Lower lobe of right lung (tissue), 2 donors: ENCODE measurements at regions not wholly inside any gene's neighbourhood (a gene's known extent, or its start where the extent isn't known, plus 50 kb on each side); places are given as distances from the start of the nearest gene placed in this dataset.

Experiments
- ATAC-seq, 2 donors: fragments of 200-7000 bp; cut with Tn5 transposase; one replicate each; pipeline ENCODE4 v1.9.1; 2020 to 2022; ENCODE audit warnings: mild to moderate bottlenecking in 2 of 2, moderate library complexity in 2 of 2
- DNase-seq: peaks from one replicate; pipeline ENCODE4 v3.0.0-alpha.2; 2020
- H3K27ac ChIP-seq: fragments of 200-600 bp; one replicate; pipeline ENCODE4 v1.8.0; 2022
- H3K27me3 ChIP-seq: fragments of 200-600 bp; one replicate; pipeline ENCODE4 v1.8.0; 2022; ENCODE audit warnings: low read depth
- H3K36me3 ChIP-seq: fragments of 200-600 bp; one replicate; pipeline ENCODE4 v1.8.0; 2022; ENCODE audit warnings: mild to moderate bottlenecking
- H3K4me1 ChIP-seq: fragments of 200-600 bp; one replicate; pipeline ENCODE4 v1.8.0; 2022
- H3K4me3 ChIP-seq: fragments of 200-600 bp; one replicate; pipeline ENCODE4 v1.8.0; 2022; ENCODE audit warnings: mild to moderate bottlenecking
- H3K9me3 ChIP-seq: fragments of 200-600 bp; one replicate; pipeline ENCODE4 v1.8.0; 2022
- intact Hi-C: fragments of 100-400 bp; cut with DNase I; formaldehyde crosslinking; loops from one replicate; pipeline ENCODE4 v1.11.0; 2022
- TF ChIP-seq, protein P1 (sequence below): fragments of 200-600 bp; IDR thresholded peaks from one replicate; pipeline ENCODE4 v1.8.0; 2022; ENCODE audit warnings: antibody characterized with exemption, mild to moderate bottlenecking
- donor health status: DM: no; HTN: yes; CAD: no; lungs with severe emphysema.

DNA sequence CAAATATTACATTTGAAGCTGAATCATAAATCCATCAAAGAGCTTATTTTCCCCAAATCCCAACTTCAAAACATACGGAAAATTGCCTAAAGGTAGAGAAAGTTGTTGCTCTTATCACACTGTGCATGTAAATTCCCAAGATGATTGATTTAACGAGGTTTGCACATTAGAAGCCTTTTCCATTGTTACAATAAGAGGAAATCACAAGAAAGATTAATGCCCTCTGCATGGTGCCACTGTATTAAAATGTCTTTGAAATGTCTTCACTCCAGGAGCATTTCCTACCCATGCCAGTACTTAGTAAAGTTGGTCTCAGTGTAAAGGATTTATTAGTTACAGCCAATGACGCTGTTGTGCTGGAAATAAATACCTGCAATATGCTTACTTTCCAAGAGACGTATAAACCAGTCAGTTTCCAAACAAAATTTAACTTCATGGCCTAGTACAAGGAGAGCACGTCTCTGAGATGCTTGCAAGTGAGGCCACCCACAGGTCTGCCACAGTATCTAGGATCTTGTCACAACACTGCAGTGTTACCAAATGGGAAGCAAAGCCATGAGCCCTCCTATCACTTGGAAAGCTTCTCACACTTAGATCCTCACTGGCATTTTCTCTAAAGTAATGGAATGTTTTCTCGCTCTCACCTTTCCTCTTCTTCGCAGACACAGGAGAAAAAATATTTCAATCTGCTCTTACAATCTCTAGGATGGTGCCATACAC is 112.4 kb downstream of the CETN3 start:
- no peak overlapping the region for H3K27ac ChIP-seq
- no peaks in the 10 kb centered on the region for H3K4me1 ChIP-seq
- intact Hi-C loops: no loop called here
- H3K4me3 ChIP-seq: no peak overlapping the region
- DNase-seq (no peak), ATAC-seq (no peak)
- TF ChIP-seq, protein P1, sequence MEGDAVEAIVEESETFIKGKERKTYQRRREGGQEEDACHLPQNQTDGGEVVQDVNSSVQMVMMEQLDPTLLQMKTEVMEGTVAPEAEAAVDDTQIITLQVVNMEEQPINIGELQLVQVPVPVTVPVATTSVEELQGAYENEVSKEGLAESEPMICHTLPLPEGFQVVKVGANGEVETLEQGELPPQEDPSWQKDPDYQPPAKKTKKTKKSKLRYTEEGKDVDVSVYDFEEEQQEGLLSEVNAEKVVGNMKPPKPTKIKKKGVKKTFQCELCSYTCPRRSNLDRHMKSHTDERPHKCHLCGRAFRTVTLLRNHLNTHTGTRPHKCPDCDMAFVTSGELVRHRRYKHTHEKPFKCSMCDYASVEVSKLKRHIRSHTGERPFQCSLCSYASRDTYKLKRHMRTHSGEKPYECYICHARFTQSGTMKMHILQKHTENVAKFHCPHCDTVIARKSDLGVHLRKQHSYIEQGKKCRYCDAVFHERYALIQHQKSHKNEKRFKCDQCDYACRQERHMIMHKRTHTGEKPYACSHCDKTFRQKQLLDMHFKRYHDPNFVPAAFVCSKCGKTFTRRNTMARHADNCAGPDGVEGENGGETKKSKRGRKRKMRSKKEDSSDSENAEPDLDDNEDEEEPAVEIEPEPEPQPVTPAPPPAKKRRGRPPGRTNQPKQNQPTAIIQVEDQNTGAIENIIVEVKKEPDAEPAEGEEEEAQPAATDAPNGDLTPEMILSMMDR: no peak
- no peaks in the 10 kb centered on the region for H3K9me3 ChIP-seq
- no peaks in the 10 kb centered on the region for H3K27me3 ChIP-seq
- no peaks in the 10 kb centered on the region for H3K36me3 ChIP-seq

DNA sequence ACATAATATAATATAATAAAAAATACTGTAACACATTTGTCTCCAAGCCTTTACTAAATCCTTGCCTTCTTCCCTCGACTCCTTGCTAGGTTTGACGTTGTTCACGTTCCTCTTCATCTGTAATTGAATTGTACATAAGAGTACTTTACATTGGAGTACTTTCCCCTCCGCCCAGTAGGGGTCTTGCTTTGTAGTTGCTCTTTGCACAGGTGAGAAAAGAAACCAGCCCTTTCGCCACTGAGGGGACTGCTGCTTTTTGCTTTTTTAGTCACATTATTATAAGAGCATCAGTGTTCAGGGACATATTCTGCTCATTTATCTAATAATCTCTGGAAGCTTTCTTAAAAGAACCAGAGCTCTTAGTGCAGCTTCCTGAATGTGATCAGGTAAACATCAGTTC is 115.0 kb downstream of the CETN3 start:
- DNase-seq (no peak), ATAC-seq (no peak)
- Histone ChIP-seq H3K27me3 (no peaks in the 10 kb centered on the region), H3K4me1 (no peaks in the 10 kb centered on the region), H3K27ac (no peak overlapping the region), H3K9me3 (no peaks in the 10 kb centered on the region), H3K4me3 (no peak overlapping the region), H3K36me3 (no peaks in the 10 kb centered on the region)
- TF ChIP-seq, protein P1: no peak
- intact Hi-C loops: no loop called here

DNA sequence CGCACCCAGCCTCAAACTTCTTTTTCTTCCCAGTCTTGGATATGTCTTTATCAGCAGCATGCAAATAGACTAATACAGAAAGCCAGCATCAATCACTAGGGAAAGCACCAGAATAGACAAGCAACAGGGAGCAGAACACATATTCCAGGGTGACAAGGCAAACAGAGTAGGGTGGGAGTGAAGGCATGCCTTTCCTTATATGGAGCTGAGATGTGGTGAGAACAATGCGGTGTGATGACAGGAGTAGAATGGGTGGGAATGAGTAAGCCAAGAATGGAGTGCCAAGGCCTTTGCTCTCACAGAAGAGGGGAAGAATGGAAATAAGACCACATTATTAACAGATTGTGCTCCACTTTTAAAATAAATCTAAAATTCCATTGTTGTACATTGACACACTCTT is 115.6 kb downstream of the CETN3 start:
- intact Hi-C loops: no loop called here

DNA sequence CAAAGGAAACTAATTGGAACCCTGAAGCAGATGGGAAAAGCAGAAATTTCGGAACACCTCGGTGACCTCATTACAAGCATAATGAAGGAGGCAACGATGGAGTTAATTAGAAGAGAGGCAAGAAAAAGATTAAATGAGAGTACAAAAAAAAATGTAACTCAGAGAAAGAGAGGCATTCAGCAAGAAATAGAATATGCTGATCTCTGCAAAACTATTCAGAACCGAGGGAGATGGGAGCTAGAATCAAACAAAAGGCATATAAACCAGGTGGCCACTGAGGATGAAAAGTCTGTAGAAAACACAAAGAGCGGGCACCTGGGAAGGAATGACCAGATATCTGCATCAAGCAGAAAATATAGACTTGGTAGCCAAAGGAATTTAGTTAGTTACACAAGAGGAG is 118.9 kb downstream of the CETN3 start:
- Histone ChIP-seq H3K4me3 (no peak overlapping the region), H3K9me3 (no peaks in the 10 kb centered on the region), H3K27me3 (no peaks in the 10 kb centered on the region), H3K27ac (no peak overlapping the region), H3K4me1 (no peaks in the 10 kb centered on the region), H3K36me3 (no peaks in the 10 kb centered on the region)
- TF ChIP-seq, protein P1: no peak
- no peak for ATAC-seq
- intact Hi-C loops: no loop called here
- no peak for DNase-seq

More for the DNA sequence above, 115.6 kb downstream of the CETN3 start:
- Histone ChIP-seq H3K27ac (no peak overlapping the region), H3K4me3 (no peak overlapping the region), H3K4me1 (no peaks in the 10 kb centered on the region), H3K36me3 (no peaks in the 10 kb centered on the region), H3K27me3 (no peaks in the 10 kb centered on the region), H3K9me3 (no peaks in the 10 kb centered on the region)
- DNase-seq (no peak), ATAC-seq (no peak)
- TF ChIP-seq, protein P1: no peak

DNA sequence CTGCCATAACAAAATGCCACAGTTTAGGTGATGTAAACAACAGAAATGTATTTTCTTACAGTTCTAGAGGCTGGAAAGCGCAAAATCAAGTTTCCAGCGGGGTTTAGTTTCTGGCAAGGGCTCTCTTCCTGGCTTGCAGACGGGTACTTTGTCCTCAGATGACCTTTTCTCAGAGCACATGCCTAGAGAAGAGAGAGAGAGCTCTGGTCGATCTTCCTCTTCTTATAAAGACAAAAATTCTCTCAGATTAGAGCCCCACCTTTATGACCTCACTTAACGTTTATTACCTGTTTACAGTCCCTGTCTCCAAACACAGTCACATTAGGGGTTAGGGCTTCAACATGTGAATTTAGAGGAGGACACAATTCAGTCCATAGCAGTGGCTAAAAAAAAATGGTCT is 119.7 kb downstream of the CETN3 start:
- intact Hi-C loops: no loop called here
- Histone ChIP-seq H3K9me3 (no peaks in the 10 kb centered on the region), H3K4me3 (no peak overlapping the region), H3K27me3 (no peaks in the 10 kb centered on the region), H3K36me3 (no peaks in the 10 kb centered on the region), H3K4me1 (no peaks in the 10 kb centered on the region), H3K27ac (no peak overlapping the region)
- ATAC-seq (no peak), DNase-seq (no peak)
- TF ChIP-seq, protein P1: no peak
